ENCODE measurements at regions not wholly inside any gene's neighbourhood (a gene's known extent, or its start where the extent isn't known, plus 50 kb on each side); places are given as distances from the start of the nearest gene placed in this dataset.

- H3K27ac ChIP-seq: no peak overlapping the region
- TF ChIP-seq CTCF (IDR thresholded peaks at IDR 0.05): no peak
Observed at GRCh38 chr6:159372333-159372732, 203.1 kb downstream of the FNDC1 start.

- H3K27ac ChIP-seq: no peak overlapping the region
- TF ChIP-seq CTCF (IDR thresholded peaks at IDR 0.05) (no peak), ZFX (IDR thresholded peaks at IDR 0.05; ENCODE audit: borderline replicate concordance) (no peak)
Observed at GRCh38 chr6:159360306-159360705, 191.1 kb downstream of the FNDC1 start.

- no peak for TF ChIP-seq CTCF (IDR thresholded peaks at IDR 0.05)
- TF ChIP-seq ZFX (IDR thresholded peaks at IDR 0.05; ENCODE audit: borderline replicate concordance): no peak
- no peak overlapping the region for H3K27ac ChIP-seq
Observed at GRCh38 chr6:159359581-159360297, 190.5 kb downstream of the FNDC1 start.

GRCh38 chr6:159358562-159358961, 189.4 kb downstream of the FNDC1 start:
- H3K27ac ChIP-seq: no peak overlapping the region
- TF ChIP-seq CTCF (IDR thresholded peaks at IDR 0.05) (no peak), ZFX (IDR thresholded peaks at IDR 0.05; ENCODE audit: borderline replicate concordance) (no peak)

GRCh38 chr6:159357211-159357915, 188.2 kb downstream of the FNDC1 start:
- no peak for TF ChIP-seq ZFX (IDR thresholded peaks at IDR 0.05; ENCODE audit: borderline replicate concordance)
- TF ChIP-seq CTCF (IDR thresholded peaks at IDR 0.05): no peak
- H3K27ac ChIP-seq: no peak overlapping the region

- TF ChIP-seq CTCF (IDR thresholded peaks at IDR 0.05) (no peak), ZFX (IDR thresholded peaks at IDR 0.05; ENCODE audit: borderline replicate concordance) (no peak)
- H3K27ac ChIP-seq: no peak overlapping the region
Observed at GRCh38 chr6:159353193-159353592, 184.0 kb downstream of the FNDC1 start.

- TF ChIP-seq CTCF (IDR thresholded peaks at IDR 0.05) (no peak), ZFX (IDR thresholded peaks at IDR 0.05; ENCODE audit: borderline replicate concordance) (no peak)
- no peak overlapping the region for H3K27ac ChIP-seq
Observed at GRCh38 chr6:159351707-159352106, 182.5 kb downstream of the FNDC1 start.

Data from 22Rv1 (cell line).